Mucosa of descending colon (tissue), 3 donors: ENCODE measurements at regions not wholly inside any gene's neighbourhood (a gene's known extent, or its start where the extent isn't known, plus 50 kb on each side); places are given as distances from the start of the nearest gene placed in this dataset.

Source experiments
- ATAC-seq: fragments of 200-7000 bp; cut with Tn5 transposase; one replicate; pipeline ENCODE4 v1.9.1; 2020; ENCODE audit warnings: mild to moderate bottlenecking, moderate library complexity
- DNase-seq, 3 donors: peaks; one replicate each; pipeline ENCODE4 v3.0.0-alpha.2; 2020
- H3K36me3 ChIP-seq: fragments of 200-600 bp; one replicate; pipeline ENCODE4 v1.8.0; 2021; ENCODE audit warnings: low read depth, mild to moderate bottlenecking
- H3K4me1 ChIP-seq: fragments of 200-600 bp; one replicate; pipeline ENCODE4 v1.8.0; 2021; ENCODE audit warnings: low read depth, mild to moderate bottlenecking
- H3K4me3 ChIP-seq: fragments of 200-600 bp; one replicate; pipeline ENCODE4 v1.8.0; 2021; ENCODE audit warnings: mild to moderate bottlenecking
- H3K9me3 ChIP-seq: fragments of 200-600 bp; one replicate; pipeline ENCODE4 v1.8.0; 2021; ENCODE audit warnings: mild to moderate bottlenecking
- intact Hi-C, 2 donors: fragments of 100-400 bp; cut with DNase I in 1 of 2; cut with micrococcal nuclease in 1 of 2; formaldehyde crosslinking; loops; one replicate each; pipeline versions ENCODE4 v1.11.0 to v1.11.1; 2022; cut with DNase I, micrococcal nuclease
- TF ChIP-seq, protein P1 (sequence below): fragments of 200-600 bp; IDR thresholded peaks from one replicate; pipeline ENCODE4 v1.8.0; 2022; ENCODE audit warnings: antibody characterized with exemption, mild to moderate bottlenecking
- donor health status: DM: no; HTN: no; CAD: no; lungs with moderate emphysema.
- donor health status: DM: no; HTN: no; CAD: no.
- donor health status: DM: no; HTN: yes; CAD: no.

DNA sequence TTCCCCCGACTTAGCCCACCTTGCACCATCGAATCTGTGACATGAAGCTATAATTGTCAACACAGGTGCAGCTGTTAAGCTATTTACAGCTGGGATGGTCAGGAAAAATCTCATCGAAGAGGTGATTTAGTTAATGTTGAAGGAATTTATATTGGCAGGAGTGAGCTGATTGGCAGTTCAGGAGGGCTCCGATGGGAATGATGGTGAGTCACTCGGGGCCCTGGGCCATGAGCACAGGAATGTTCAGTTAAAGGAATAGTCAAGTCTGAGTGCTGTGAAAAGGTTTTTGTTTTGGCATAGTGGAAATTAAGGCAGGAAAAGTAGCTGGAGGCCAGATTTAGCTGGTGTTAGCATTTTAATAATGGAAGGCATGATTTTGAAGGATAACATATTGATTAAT lies 95.7 kb downstream of the OXSM start:
- Histone ChIP-seq H3K36me3 (no peaks in the 10 kb centered on the region), H3K9me3 (no peaks in the 10 kb centered on the region), H3K4me1 (no peaks in the 10 kb centered on the region), H3K4me3 (no peak overlapping the region)
- intact Hi-C loops: no loop called here
- TF ChIP-seq, protein P1, sequence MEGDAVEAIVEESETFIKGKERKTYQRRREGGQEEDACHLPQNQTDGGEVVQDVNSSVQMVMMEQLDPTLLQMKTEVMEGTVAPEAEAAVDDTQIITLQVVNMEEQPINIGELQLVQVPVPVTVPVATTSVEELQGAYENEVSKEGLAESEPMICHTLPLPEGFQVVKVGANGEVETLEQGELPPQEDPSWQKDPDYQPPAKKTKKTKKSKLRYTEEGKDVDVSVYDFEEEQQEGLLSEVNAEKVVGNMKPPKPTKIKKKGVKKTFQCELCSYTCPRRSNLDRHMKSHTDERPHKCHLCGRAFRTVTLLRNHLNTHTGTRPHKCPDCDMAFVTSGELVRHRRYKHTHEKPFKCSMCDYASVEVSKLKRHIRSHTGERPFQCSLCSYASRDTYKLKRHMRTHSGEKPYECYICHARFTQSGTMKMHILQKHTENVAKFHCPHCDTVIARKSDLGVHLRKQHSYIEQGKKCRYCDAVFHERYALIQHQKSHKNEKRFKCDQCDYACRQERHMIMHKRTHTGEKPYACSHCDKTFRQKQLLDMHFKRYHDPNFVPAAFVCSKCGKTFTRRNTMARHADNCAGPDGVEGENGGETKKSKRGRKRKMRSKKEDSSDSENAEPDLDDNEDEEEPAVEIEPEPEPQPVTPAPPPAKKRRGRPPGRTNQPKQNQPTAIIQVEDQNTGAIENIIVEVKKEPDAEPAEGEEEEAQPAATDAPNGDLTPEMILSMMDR: no peak
- ATAC-seq (no peak), DNase-seq (no peak)

DNA sequence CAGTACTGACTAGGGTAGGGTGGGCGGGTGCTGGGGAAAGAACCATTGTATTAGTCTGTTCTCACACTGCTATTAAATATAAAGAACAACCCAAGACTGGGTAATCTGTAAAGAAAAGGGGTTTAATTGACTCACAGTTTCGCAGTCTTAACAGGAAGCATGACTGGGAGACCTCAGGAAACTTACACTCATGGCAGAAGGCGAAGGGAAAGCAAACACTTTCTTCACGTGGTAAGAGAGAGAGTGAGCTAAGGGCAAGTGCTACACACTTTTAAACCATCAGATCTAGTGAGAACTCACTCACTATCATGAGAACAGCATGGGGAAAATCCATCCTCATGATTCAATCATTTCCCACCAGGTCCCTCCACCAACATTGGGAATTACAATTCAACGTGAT lies 98.0 kb downstream of the OXSM start:
- ATAC-seq: no peak
- no peak for DNase-seq
- no peak overlapping the region for H3K4me3 ChIP-seq
- H3K9me3 ChIP-seq: no peaks in the 10 kb centered on the region
- TF ChIP-seq, protein P1: no peak
- no peaks in the 10 kb centered on the region for H3K36me3 ChIP-seq
- intact Hi-C loops: no loop called here
- H3K4me1 ChIP-seq: no peaks in the 10 kb centered on the region

DNA sequence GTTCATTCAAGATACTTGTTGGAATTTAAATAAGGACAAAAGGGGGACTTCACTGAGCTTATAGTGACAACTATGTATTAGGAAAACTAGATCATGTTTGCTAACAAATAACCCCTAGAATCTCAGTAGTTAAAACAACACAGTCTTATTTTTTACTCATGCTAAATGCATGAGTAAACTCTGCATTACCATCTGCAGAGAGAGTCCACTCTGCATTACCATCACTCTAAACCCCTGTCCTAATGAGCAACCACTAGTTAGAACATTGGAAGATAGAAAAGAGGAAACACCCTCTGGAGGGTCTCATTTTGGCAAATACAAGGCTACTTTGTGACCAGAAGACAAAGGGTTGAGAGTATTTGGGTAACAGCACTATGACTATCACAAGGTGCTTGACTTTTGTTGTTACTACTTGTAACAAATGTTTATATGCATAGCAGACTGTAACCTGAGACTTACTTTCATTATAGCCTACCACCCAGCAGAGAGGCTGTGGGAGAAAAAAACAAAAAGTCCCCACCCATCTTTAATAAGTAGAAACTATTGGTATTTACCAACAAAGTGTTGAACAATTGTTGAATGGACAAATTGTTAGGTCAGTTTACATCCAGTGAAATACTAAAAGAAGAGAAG lies 99.1 kb downstream of the OXSM start:
- TF ChIP-seq, protein P1: no peak
- no peak for ATAC-seq
- no peak overlapping the region for H3K4me3 ChIP-seq
- no peaks in the 10 kb centered on the region for H3K4me1 ChIP-seq
- no peaks in the 10 kb centered on the region for H3K36me3 ChIP-seq
- DNase-seq: no peak
- no peaks in the 10 kb centered on the region for H3K9me3 ChIP-seq
- intact Hi-C loops: no loop called here

GRCh38 chr3:25889525-25889917 lies 99.6 kb downstream of the OXSM start:
- TF ChIP-seq, protein P1: no peak
- no peaks in the 10 kb centered on the region for H3K9me3 ChIP-seq
- no peak for ATAC-seq
- no peak overlapping the region for H3K4me3 ChIP-seq
- no peak for DNase-seq
- no peaks in the 10 kb centered on the region for H3K4me1 ChIP-seq
- H3K36me3 ChIP-seq: no peaks in the 10 kb centered on the region
- intact Hi-C loops: no loop called here

DNA sequence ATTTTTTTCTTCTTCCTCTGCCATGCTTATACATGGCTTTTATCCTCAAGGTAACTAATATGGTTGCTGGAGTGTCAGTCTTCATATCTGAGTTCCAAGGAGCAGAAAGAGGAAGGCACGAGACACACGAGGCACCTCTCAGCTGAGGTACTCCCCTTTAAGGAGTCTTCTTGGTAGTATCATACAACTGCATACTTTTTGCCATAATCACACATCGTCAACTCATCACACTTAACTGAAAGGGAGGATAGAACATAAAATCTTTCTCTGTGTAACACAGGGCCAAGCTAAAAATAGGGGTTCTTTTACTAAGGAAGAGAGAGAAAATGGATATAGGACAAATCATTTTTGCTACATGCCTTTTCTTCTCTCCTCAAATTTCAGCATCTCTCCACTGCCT lies 104.2 kb downstream of the OXSM start:
- ATAC-seq (no peak), DNase-seq (no peak)
- Histone ChIP-seq H3K4me3 (no peak overlapping the region), H3K36me3 (no peaks in the 10 kb centered on the region), H3K9me3 (no peaks in the 10 kb centered on the region), H3K4me1 (no peaks in the 10 kb centered on the region)
- intact Hi-C loops: no loop called here
- TF ChIP-seq, protein P1: no peak

- Histone ChIP-seq H3K4me3 (no peak overlapping the region), H3K4me1 (no peaks in the 10 kb centered on the region), H3K36me3 (no peaks in the 10 kb centered on the region), H3K9me3 (no peaks in the 10 kb centered on the region)
- DNase-seq (no peak), ATAC-seq (no peak)
- intact Hi-C loops: no loop called here
- TF ChIP-seq, protein P1: no peak
These were observed 105.1 kb downstream of the OXSM start for GRCh38 chr3:25895031-25895430.
